ENCODE measurements at regions not wholly inside any gene's neighbourhood (a gene's known extent, or its start where the extent isn't known, plus 50 kb on each side); places are given as distances from the start of the nearest gene placed in this dataset.

DNA sequence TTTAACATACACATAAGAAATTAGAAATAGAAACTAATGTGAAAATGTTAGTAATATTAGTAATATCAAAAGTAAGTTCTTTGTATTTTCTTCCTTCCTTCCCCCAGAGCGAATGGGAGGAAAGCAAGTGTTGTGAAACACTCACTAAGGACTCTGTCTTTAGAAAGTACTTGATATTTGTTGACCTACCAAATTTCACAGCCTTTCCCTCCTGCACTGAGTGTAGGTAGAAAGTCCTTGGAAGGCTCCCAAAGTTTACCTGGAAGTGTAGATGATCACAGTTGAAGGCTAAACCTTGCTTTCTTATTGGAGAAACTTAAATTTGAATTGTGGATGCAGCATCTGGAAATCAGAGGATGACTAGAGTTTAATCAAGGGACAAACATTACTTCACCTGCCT is 1459.5 kb upstream of the SPRY2 start:
- no peaks in the 10 kb centered on the region for H3K27me3 ChIP-seq (ENCODE audit: insufficient read depth, low read depth)
- H3K9ac ChIP-seq: no peak overlapping the region
- H2AFZ ChIP-seq (ENCODE audit: low read depth): no peak overlapping the region
- no peak overlapping the region for H3K4me2 ChIP-seq
- no peaks in the 10 kb centered on the region for H3K79me2 ChIP-seq (ENCODE audit: insufficient read depth, low read depth)
- no peak overlapping the region for H3K27ac ChIP-seq
- H3K4me1 ChIP-seq (ENCODE audit: low read depth, poor library complexity, severe bottlenecking): peaks cover 5% of the 10 kb centered on the region
- TF ChIP-seq, protein P1, sequence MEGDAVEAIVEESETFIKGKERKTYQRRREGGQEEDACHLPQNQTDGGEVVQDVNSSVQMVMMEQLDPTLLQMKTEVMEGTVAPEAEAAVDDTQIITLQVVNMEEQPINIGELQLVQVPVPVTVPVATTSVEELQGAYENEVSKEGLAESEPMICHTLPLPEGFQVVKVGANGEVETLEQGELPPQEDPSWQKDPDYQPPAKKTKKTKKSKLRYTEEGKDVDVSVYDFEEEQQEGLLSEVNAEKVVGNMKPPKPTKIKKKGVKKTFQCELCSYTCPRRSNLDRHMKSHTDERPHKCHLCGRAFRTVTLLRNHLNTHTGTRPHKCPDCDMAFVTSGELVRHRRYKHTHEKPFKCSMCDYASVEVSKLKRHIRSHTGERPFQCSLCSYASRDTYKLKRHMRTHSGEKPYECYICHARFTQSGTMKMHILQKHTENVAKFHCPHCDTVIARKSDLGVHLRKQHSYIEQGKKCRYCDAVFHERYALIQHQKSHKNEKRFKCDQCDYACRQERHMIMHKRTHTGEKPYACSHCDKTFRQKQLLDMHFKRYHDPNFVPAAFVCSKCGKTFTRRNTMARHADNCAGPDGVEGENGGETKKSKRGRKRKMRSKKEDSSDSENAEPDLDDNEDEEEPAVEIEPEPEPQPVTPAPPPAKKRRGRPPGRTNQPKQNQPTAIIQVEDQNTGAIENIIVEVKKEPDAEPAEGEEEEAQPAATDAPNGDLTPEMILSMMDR (conservative IDR thresholded peaks at IDR 0.05; ENCODE audit: low read depth, low read length): no peak
- no peak overlapping the region for H3K4me3 ChIP-seq (IDR thresholded peaks at IDR 0.05; ENCODE audit: insufficient read depth, low read depth, low read length)
- H4K20me1 ChIP-seq (ENCODE audit: insufficient read depth): no peaks in the 10 kb centered on the region
- no peaks in the 10 kb centered on the region for H3K36me3 ChIP-seq (ENCODE audit: insufficient read depth)

DNA sequence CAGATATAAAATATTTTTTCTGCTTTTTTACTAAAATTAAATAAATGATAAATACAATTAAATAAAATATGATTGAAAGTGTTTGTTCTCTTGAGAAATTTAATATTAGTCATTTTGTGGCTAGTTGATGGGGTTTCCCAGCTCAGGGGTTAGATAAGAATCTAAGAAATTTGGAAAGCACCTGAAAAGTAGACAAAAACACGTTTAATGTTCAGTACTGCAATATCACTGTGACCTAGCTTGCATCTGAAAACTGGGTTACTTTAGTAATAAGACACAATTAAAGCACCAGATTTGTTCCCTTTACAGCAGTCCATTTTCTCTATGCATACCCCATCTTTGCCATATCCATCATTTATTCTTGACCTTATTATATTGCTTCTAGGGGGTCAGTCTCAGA is 1454.8 kb upstream of the SPRY2 start:
- H3K4me2 ChIP-seq: no peak overlapping the region
- peak overlapping the region; percentile 33; the same call in 1 of the 2 replicates for H3K27ac ChIP-seq

DNA sequence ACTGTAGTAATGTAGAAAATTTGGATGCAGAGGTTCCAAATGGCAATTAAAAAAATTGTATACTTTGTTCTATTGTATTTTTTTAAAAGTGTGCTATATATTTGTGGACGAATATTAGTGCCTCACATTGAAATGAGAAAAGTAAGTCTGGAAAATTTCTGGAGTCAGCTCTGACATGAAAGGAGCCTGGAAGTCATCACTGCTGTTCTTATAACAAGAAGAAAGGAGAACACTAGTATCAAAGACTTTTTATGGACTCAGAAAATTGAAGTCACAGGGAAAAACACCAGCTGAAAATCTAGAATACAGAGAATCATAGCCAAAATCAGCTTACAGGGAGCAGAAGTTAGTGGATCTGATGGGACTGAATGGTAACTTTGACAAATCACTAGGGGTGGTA is 1450.7 kb upstream of the SPRY2 start:
- no peak overlapping the region for H3K4me2 ChIP-seq
- no peaks in the 10 kb centered on the region for H4K20me1 ChIP-seq (ENCODE audit: insufficient read depth)
- no peaks in the 10 kb centered on the region for H3K36me3 ChIP-seq (ENCODE audit: insufficient read depth)
- TF ChIP-seq, protein P1 (conservative IDR thresholded peaks at IDR 0.05; ENCODE audit: low read depth, low read length): no peak
- no peaks in the 10 kb centered on the region for H3K79me2 ChIP-seq (ENCODE audit: insufficient read depth, low read depth)
- H3K27me3 ChIP-seq (ENCODE audit: insufficient read depth, low read depth): no peaks in the 10 kb centered on the region
- H3K4me1 ChIP-seq (ENCODE audit: low read depth, poor library complexity, severe bottlenecking): peaks cover 5% of the 10 kb centered on the region
- no peak overlapping the region for H3K27ac ChIP-seq
- H3K4me3 ChIP-seq (IDR thresholded peaks at IDR 0.05; ENCODE audit: insufficient read depth, low read depth, low read length): no peak overlapping the region
- no peak overlapping the region for H3K9ac ChIP-seq
- no peak overlapping the region for H2AFZ ChIP-seq (ENCODE audit: low read depth)

More for the DNA sequence above, 1454.8 kb upstream of the SPRY2 start:
- TF ChIP-seq, protein P1 (conservative IDR thresholded peaks at IDR 0.05; ENCODE audit: low read depth, low read length): no peak
- H3K4me3 ChIP-seq (IDR thresholded peaks at IDR 0.05; ENCODE audit: insufficient read depth, low read depth, low read length): no peak overlapping the region
- no peaks in the 10 kb centered on the region for H3K36me3 ChIP-seq (ENCODE audit: insufficient read depth)
- no peaks in the 10 kb centered on the region for H3K27me3 ChIP-seq (ENCODE audit: insufficient read depth, low read depth)
- no peak overlapping the region for H3K9ac ChIP-seq
- no peaks in the 10 kb centered on the region for H3K79me2 ChIP-seq (ENCODE audit: insufficient read depth, low read depth)
- H3K4me1 ChIP-seq (ENCODE audit: low read depth, poor library complexity, severe bottlenecking): peaks cover 5% of the 10 kb centered on the region
- no peaks in the 10 kb centered on the region for H4K20me1 ChIP-seq (ENCODE audit: insufficient read depth)
- H2AFZ ChIP-seq (ENCODE audit: low read depth): no peak overlapping the region

DNA sequence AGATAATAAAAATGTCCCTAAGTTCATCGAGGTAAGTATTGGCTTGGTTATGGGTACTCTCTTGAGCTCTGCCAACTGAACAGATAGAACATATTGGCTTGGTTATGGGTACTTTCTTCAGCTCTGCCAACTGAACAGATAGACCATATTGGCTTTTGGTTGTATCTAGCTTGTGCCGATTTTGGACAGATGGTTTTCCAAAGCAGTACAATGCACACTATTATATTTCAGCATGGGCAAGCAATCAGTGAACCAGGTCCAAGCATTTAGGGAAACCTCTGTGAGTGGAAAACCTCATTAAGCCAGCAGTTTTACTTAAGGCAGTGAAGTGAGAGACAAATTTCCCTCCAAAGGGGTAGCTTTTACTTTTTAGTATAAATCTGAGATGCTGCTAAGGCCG is 1440.5 kb upstream of the SPRY2 start:
- H3K4me2 ChIP-seq: no peak overlapping the region
- no peaks in the 10 kb centered on the region for H3K4me1 ChIP-seq (ENCODE audit: low read depth, poor library complexity, severe bottlenecking)
- no peaks in the 10 kb centered on the region for H3K27me3 ChIP-seq (ENCODE audit: insufficient read depth, low read depth)
- no peak overlapping the region for H2AFZ ChIP-seq (ENCODE audit: low read depth)
- no peak overlapping the region for H3K27ac ChIP-seq
- no peak overlapping the region for H3K9ac ChIP-seq
- no peaks in the 10 kb centered on the region for H3K79me2 ChIP-seq (ENCODE audit: insufficient read depth, low read depth)
- TF ChIP-seq, protein P1 (conservative IDR thresholded peaks at IDR 0.05; ENCODE audit: low read depth, low read length): no peak
- no peaks in the 10 kb centered on the region for H4K20me1 ChIP-seq (ENCODE audit: insufficient read depth)
- H3K4me3 ChIP-seq (IDR thresholded peaks at IDR 0.05; ENCODE audit: insufficient read depth, low read depth, low read length): no peak overlapping the region
- H3K36me3 ChIP-seq (ENCODE audit: insufficient read depth): no peaks in the 10 kb centered on the region

Measured in KMS-11 (cell line).